Dendritic cell treated with granulocyte-macrophage colony-stimulating factor and Interleukin-4, amounts not matched to agents 40 ng/mL and 50 ng/mL, for 4 days (primary cell): ENCODE measurements at regions not wholly inside any gene's neighbourhood (a gene's known extent, or its start where the extent isn't known, plus 50 kb on each side); places are given as distances from the start of the nearest gene placed in this dataset.
"Not testable (repeated sequence)": the region's sequence is repeated elsewhere in the genome, so short reads cannot be mapped to it uniquely, and the experiment has no call there.

Source experiments
- H3K27ac Mint-ChIP-seq: one replicate; pipeline ENCODE4 v1.8.0; 2022; ENCODE audit warnings: mild to moderate bottlenecking, mixed read lengths
- H3K27me3 Mint-ChIP-seq: one replicate; pipeline ENCODE4 v1.8.0; 2022; ENCODE audit warnings: mild to moderate bottlenecking, mixed read lengths
- H3K36me3 Mint-ChIP-seq: one replicate; pipeline ENCODE4 v1.8.0; 2022; ENCODE audit warnings: low read depth, mixed read lengths
- H3K4me1 Mint-ChIP-seq: one replicate; pipeline ENCODE4 v1.8.0; 2022; ENCODE audit warnings: low read depth, mixed read lengths
- H3K4me3 Mint-ChIP-seq: one replicate; pipeline ENCODE4 v1.8.0; 2022; ENCODE audit warnings: mild to moderate bottlenecking, moderate library complexity, mixed read lengths
- H3K9me3 Mint-ChIP-seq: one replicate; pipeline ENCODE4 v1.8.0; 2022; ENCODE audit warnings: mixed read lengths
- intact Hi-C: fragments of 100-400 bp; cut with micrococcal nuclease; formaldehyde crosslinking; loops from one replicate; pipeline ENCODE4 v1.15.0; 2022

- Mint-ChIP-seq H3K9me3 (no peaks in the 10 kb centered on the region), H3K27ac (no peak overlapping the region), H3K4me1 (no peaks in the 10 kb centered on the region), H3K27me3 (no peaks in the 10 kb centered on the region), H3K36me3 (no peaks in the 10 kb centered on the region), H3K4me3 (no peak overlapping the region)
- intact Hi-C loops: no loop called here
Measured at GRCh38 chr4:180994722-180995121, 1248.5 kb upstream of the TENM3 start.

GRCh38 chr4:180999217-180999616 lies 1244.0 kb upstream of the TENM3 start:
- Mint-ChIP-seq H3K9me3 (peaks cover 5% of the 10 kb centered on the region), H3K27ac (no peak overlapping the region), H3K27me3 (no peaks in the 10 kb centered on the region), H3K36me3 (no peaks in the 10 kb centered on the region), H3K4me1 (no peaks in the 10 kb centered on the region), H3K4me3 (no peak overlapping the region)
- intact Hi-C loops: no loop called here

GRCh38 chr4:181004056-181004455 lies 1239.1 kb upstream of the TENM3 start:
- H3K27me3 Mint-ChIP-seq: no peaks in the 10 kb centered on the region
- no peaks in the 10 kb centered on the region for H3K4me1 Mint-ChIP-seq
- peaks cover 13% of the 10 kb centered on the region for H3K9me3 Mint-ChIP-seq
- H3K27ac Mint-ChIP-seq: no peak overlapping the region
- intact Hi-C loops: no loop called here
- H3K36me3 Mint-ChIP-seq: no peaks in the 10 kb centered on the region
- H3K4me3 Mint-ChIP-seq: no peak overlapping the region

- H3K27ac Mint-ChIP-seq: no peak overlapping the region
- no peak overlapping the region for H3K4me3 Mint-ChIP-seq
- intact Hi-C loops: no loop called here
- H3K4me1 Mint-ChIP-seq: no peaks in the 10 kb centered on the region
- H3K27me3 Mint-ChIP-seq: no peaks in the 10 kb centered on the region
- H3K9me3 Mint-ChIP-seq: peaks cover 13% of the 10 kb centered on the region
- H3K36me3 Mint-ChIP-seq: no peaks in the 10 kb centered on the region
Measured at GRCh38 chr4:181006499-181007260, 1236.5 kb upstream of the TENM3 start.

- Mint-ChIP-seq H3K9me3 (peaks cover 23% of the 10 kb centered on the region), H3K36me3 (no peaks in the 10 kb centered on the region), H3K27me3 (no peaks in the 10 kb centered on the region), H3K27ac (no peak overlapping the region), H3K4me3 (no peak overlapping the region), H3K4me1 (no peaks in the 10 kb centered on the region)
- intact Hi-C loops: no loop called here
Measured at GRCh38 chr4:181007751-181008150, 1235.5 kb upstream of the TENM3 start.

- Mint-ChIP-seq H3K4me3 (no peak overlapping the region), H3K36me3 (no peaks in the 10 kb centered on the region), H3K4me1 (no peaks in the 10 kb centered on the region), H3K9me3 (peaks cover 28% of the 10 kb centered on the region), H3K27ac (no peak overlapping the region), H3K27me3 (no peaks in the 10 kb centered on the region)
- intact Hi-C loops: no loop called here
Measured at GRCh38 chr4:181008164-181008563, 1235.0 kb upstream of the TENM3 start.

- intact Hi-C loops: no loop called here
- peaks cover 32% of the 10 kb centered on the region for H3K9me3 Mint-ChIP-seq
- no peaks in the 10 kb centered on the region for H3K36me3 Mint-ChIP-seq
- H3K4me3 Mint-ChIP-seq: no peak overlapping the region
- H3K27ac Mint-ChIP-seq: no peak overlapping the region
- no peaks in the 10 kb centered on the region for H3K4me1 Mint-ChIP-seq
- H3K27me3 Mint-ChIP-seq: no peaks in the 10 kb centered on the region
Measured at GRCh38 chr4:181013162-181013561, 1230.0 kb upstream of the TENM3 start.

GRCh38 chr4:181017038-181017437 lies 1226.2 kb upstream of the TENM3 start:
- intact Hi-C loops: no loop called here
- Mint-ChIP-seq H3K9me3 (peaks cover 33% of the 10 kb centered on the region), H3K4me1 (no peaks in the 10 kb centered on the region), H3K27me3 (no peaks in the 10 kb centered on the region), H3K27ac (no peak overlapping the region), H3K36me3 (no peaks in the 10 kb centered on the region), H3K4me3 (no peak overlapping the region)

GRCh38 chr4:181018472-181018871 lies 1224.7 kb upstream of the TENM3 start:
- Mint-ChIP-seq H3K9me3 (peaks cover 30% of the 10 kb centered on the region), H3K27me3 (no peaks in the 10 kb centered on the region), H3K4me1 (no peaks in the 10 kb centered on the region), H3K4me3 (no peak overlapping the region), H3K36me3 (no peaks in the 10 kb centered on the region), H3K27ac (no peak overlapping the region)
- intact Hi-C loops: no loop called here

- Mint-ChIP-seq H3K9me3 (peaks cover 27% of the 10 kb centered on the region), H3K27ac (no peak overlapping the region), H3K4me1 (no peaks in the 10 kb centered on the region), H3K4me3 (no peak overlapping the region), H3K27me3 (no peaks in the 10 kb centered on the region), H3K36me3 (no peaks in the 10 kb centered on the region)
- intact Hi-C loops: no loop called here
Measured at GRCh38 chr4:181018913-181019312, 1224.3 kb upstream of the TENM3 start.

GRCh38 chr4:181020456-181020855 lies 1222.7 kb upstream of the TENM3 start:
- H3K4me3 Mint-ChIP-seq: no peak overlapping the region
- H3K36me3 Mint-ChIP-seq: no peaks in the 10 kb centered on the region
- no peaks in the 10 kb centered on the region for H3K4me1 Mint-ChIP-seq
- H3K27ac Mint-ChIP-seq: no peak overlapping the region
- intact Hi-C loops: no loop called here
- peaks cover 22% of the 10 kb centered on the region for H3K9me3 Mint-ChIP-seq
- H3K27me3 Mint-ChIP-seq: no peaks in the 10 kb centered on the region

GRCh38 chr4:181021213-181021612 lies 1222.0 kb upstream of the TENM3 start:
- intact Hi-C loops: no loop called here
- H3K4me1 Mint-ChIP-seq: no peaks in the 10 kb centered on the region
- no peak overlapping the region for H3K27ac Mint-ChIP-seq
- H3K27me3 Mint-ChIP-seq: no peaks in the 10 kb centered on the region
- no peak overlapping the region for H3K4me3 Mint-ChIP-seq
- H3K36me3 Mint-ChIP-seq: no peaks in the 10 kb centered on the region
- peaks cover 22% of the 10 kb centered on the region for H3K9me3 Mint-ChIP-seq

GRCh38 chr4:181030135-181030921 lies 1212.9 kb upstream of the TENM3 start:
- intact Hi-C loops, H3K36me3 Mint-ChIP-seq, H3K27ac Mint-ChIP-seq, H3K4me1 Mint-ChIP-seq, H3K27me3 Mint-ChIP-seq, H3K4me3 Mint-ChIP-seq: not testable (repeated sequence)
- H3K9me3 Mint-ChIP-seq: peaks cover 48% of the 10 kb centered on the region

GRCh38 chr4:181030961-181031360 lies 1212.2 kb upstream of the TENM3 start:
- no peaks in the 10 kb centered on the region for H3K27me3 Mint-ChIP-seq
- no peak overlapping the region for H3K27ac Mint-ChIP-seq
- H3K36me3 Mint-ChIP-seq: no peaks in the 10 kb centered on the region
- intact Hi-C loops: no loop called here
- H3K4me1 Mint-ChIP-seq: no peaks in the 10 kb centered on the region
- H3K9me3 Mint-ChIP-seq: peaks cover 48% of the 10 kb centered on the region
- no peak overlapping the region for H3K4me3 Mint-ChIP-seq
